HTR-8/SVneo (cell line): ENCODE measurements at regions not wholly inside any gene's neighbourhood (a gene's known extent, or its start where the extent isn't known, plus 50 kb on each side); places are given as distances from the start of the nearest gene placed in this dataset.
"Not testable (repeated sequence)": the region's sequence is repeated elsewhere in the genome, so short reads cannot be mapped to it uniquely, and the experiment has no call there.

Source experiments
- DNase-seq: peaks from one replicate; pipeline ENCODE4 v3.0.0; 2011; ENCODE audit warnings: low spot score, mixed read lengths; ENCODE audit not compliant: insufficient read length
- FAIRE-seq: peaks from 2 replicates; lab custom pipeline; 2011; peaks lifted over from hg19 to GRCh38; lab: Jason Lieb, UNC

- FAIRE-seq (no peak), DNase-seq (no peak)
Measured at GRCh38 chr4:117868201-117868600, 166.1 kb upstream of the NDST3 start.

GRCh38 chr4:117873779-117874178 is 160.5 kb upstream of the NDST3 start:
- FAIRE-seq: no peak
- no peak for DNase-seq

GRCh38 chr4:117874216-117874615 is 160.1 kb upstream of the NDST3 start:
- DNase-seq: no peak
- FAIRE-seq: no peak

GRCh38 chr4:117889978-117890377 is 144.3 kb upstream of the NDST3 start:
- FAIRE-seq (no peak), DNase-seq (no peak)

- FAIRE-seq (no peak), DNase-seq (no peak)
Measured at GRCh38 chr4:117893207-117893606, 141.1 kb upstream of the NDST3 start.

DNA sequence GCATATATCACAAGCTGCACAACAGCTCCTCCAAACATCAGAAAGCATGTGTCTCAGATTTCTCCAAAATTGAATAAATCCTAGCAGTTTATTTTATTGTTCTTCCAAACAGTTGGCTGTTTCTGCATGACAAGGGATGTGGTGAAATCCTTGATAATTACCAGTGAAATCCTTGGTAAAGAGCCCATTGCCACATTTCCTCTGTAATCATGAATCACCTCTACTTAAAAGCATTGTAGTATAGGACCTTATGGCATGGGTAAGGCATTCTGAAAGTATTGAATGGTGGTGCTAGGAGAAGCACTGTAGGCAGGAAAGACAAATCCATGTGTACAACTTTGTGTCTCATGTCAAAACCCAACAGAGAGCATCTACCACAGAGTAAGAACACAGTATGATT is 135.8 kb upstream of the NDST3 start:
- no peak for DNase-seq
- no peak for FAIRE-seq

- FAIRE-seq: no peak
Measured at GRCh38 chr4:117900832-117901231, 133.5 kb upstream of the NDST3 start.

GRCh38 chr4:117907646-117908045 is 126.6 kb upstream of the NDST3 start:
- FAIRE-seq (no peak), DNase-seq (no peak)

More at GRCh38 chr4:117900832-117901231, 133.5 kb upstream of the NDST3 start:
- no peak for DNase-seq

DNA sequence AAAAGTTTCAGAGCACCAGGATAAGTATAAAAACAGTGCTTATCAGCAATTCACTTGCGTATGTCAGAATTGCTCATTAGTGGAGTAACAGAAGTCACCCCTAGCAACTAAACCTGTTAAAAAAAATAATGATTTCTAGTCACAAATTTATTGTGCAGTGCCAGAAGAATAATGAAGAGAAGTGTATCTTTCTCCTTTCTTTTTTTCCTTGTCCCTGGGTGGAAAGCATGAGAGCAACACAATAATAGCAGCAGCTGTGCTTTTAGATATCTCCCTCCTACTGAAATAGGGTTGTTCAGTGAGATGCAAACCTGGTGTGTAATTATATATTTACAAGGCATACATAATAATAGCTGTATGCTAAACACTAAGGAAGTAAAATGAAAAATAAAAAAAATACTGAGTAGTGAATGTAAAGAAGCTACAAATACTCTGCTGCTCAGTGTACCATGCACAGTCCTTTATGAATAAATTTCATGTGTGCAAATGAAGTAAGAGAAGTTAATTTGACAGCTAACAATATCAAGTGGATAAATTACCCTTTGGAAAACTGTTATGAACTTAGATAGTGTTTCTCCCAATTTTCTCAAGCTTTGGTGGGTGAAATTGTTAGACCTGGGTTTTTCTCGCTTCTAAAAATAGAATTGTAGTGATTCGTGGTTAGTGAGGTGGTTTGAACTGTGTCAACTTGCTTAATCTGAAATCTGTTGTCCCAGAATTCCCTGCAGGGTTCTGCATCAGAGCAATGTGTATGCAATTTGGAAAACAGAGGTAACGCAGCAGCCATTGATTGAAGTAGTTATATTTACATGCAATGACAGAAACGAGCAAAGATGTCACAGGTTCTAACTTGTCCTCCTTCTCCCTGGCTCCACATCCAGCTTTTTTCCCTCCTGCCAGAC is 125.7 kb upstream of the NDST3 start:
- FAIRE-seq (no peak), DNase-seq (no peak)

DNA sequence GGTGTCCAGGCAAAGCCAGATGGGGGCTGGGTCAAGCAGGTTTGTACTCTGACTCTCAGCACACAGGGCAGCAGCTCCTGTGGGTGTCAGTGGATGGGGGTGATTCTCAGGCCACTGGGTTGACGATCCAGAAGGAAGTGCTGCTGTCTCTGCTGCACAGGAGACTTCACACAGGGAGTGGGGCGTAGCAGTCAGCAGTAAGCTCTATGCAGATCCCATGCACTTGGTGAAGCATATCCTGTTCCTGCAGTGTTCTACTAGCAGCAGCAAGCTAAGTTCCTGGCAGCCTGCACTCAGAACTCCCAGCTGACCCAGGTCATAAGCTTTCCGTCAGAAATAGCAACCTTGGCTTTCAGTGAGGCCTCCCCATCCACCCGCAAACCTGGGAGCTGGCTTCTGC is 117.6 kb upstream of the NDST3 start:
- FAIRE-seq (no peak), DNase-seq (no peak)

DNA sequence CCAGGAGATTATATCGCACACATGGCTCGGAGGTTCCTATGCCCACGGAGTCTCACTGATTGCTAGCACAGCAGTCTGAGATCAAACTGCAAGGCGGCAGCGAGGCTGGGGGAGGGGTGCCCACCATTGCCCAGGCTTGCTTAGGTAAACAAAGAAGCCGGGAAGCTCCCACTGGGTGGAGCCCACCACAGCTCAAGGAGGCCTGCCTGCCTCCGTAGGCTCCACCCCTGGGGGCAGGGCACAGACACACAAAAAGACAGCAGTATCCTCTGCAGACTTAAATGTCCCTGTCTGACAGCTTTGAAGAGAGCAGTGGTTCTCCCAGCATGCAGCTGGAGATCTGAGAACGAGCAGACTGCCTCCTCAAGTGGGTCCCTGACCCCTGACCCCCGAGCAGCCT is 112.0 kb upstream of the NDST3 start:
- not testable (repeated sequence) for FAIRE-seq

GRCh38 chr4:117927823-117928222 is 106.5 kb upstream of the NDST3 start:
- not testable (repeated sequence) for DNase-seq, FAIRE-seq

More for the DNA sequence above, 112.0 kb upstream of the NDST3 start:
- DNase-seq: not testable (repeated sequence)

GRCh38 chr4:117941611-117942010 is 92.7 kb upstream of the NDST3 start:
- no peak for FAIRE-seq
- DNase-seq: no peak

DNA sequence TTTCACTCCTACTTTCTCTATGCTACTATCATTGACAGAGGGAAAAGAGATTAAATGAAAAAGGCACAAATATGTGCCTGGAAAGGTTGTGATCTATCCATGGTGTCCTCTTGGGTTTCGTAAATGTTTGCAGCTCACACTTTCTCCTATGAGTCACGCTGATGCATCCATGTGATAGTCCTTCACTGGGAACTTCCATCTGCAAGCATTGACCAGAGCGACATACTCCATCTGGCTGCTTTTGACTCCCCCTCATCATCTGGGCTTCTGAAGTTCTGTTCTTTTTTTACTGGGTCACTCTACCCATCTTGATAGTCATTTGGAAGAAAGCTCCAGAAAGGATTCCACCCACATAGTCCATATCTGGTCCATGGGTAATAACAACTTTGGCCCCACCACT is 84.7 kb upstream of the NDST3 start:
- FAIRE-seq: no peak
- DNase-seq: no peak

- DNase-seq: no peak
- no peak for FAIRE-seq
Measured at GRCh38 chr4:117957571-117957970, 76.7 kb upstream of the NDST3 start.

DNA sequence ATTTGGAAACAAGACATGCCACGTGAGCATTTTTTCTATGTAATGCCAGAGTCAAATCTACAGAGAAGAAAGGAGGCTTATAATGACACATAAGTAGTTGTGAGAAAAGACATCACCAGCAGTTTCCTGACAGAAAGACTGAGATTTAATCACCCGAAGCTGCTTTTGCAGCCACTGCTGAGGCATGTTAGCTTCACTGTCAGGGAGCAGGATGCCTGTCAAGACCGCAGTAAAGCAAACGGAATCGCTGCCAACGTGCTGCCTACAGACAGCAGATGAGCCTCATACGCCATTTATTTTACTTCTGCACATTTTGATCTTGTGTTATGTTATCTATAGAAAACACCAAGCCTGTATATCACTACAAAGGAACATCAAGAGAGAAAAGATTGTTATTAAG is 68.7 kb upstream of the NDST3 start:
- DNase-seq: no peak

DNA sequence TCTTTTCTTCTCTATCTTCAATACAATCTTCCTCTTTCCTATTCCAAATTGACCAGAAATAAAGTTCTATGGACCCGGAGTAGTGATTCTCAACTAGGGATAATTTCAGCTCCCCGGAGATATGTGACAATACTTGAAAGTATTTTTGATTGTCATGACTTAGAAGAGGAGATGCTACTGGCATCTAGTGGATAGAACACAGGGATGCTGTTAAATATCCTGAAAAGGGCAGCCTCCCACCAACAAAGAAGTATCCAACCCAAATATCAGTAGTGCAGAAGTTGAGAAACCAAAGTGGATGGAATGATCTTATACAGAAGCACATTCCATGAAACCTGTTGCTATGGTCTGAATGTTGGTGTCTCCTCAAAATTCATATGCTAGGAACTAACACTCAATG is 65.7 kb upstream of the NDST3 start:
- FAIRE-seq (no peak), DNase-seq (no peak)

More for the DNA sequence above, 68.7 kb upstream of the NDST3 start:
- no peak for FAIRE-seq

- DNase-seq: no peak
- FAIRE-seq: no peak
Measured at GRCh38 chr4:117971403-117971802, 62.9 kb upstream of the NDST3 start.

DNA sequence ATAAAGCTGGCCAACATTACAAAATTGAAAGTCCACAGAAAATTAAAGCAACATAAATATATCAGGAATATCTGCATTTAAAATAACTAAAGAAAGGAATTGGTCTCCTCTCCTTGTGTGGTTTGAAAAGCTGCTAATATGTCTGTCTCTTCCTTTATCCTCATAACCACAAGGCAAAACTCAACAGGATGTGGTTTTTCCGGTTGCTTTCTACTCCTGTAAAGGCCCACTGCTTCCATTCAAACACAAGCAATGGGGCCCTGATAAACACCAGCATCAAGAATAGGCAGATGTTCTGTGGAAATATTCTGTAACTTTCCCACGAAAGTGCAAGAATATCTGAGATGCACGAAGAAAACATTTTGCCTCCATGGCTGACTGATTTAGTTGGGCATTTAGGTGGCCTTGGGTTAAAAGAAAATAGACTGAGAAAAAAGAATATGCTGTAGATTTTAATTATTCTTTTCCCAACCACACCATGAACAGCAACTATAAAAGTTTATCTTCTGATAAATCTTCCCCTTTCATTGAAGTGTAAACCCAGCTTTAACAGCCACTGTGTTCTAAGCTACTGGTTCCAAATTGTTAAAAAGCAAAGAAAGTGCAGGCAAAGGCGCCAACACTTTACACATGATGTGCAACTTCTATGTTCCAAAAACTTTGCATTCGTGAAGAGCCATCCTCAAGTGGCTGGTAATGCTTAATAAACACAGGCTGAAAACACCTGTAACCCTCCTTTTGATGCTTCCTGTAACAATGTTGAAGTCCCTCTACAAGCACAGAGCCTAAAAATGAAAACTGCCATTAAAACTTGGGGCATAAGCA is 50.5 kb upstream of the NDST3 start:
- DNase-seq (no peak), FAIRE-seq (no peak)

DNA sequence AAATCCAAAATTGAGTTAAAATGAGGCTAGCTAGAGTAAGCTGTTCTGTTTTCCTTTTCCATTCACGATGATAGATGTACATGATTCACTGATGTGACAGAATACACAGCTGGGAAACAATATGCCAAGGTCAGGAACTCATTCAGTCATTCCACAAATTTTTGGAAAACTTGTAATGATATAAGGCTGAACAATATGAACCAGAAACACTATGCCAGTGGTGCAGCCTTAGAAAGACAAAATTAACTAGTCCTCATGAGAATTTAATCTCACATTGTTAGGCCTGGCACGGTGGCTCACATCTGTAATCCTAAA is 50.0 kb upstream of the NDST3 start:
- FAIRE-seq (no peak), DNase-seq (no peak)
